ENCODE measurements at regions not wholly inside any gene's neighbourhood (a gene's known extent, or its start where the extent isn't known, plus 50 kb on each side); places are given as distances from the start of the nearest gene placed in this dataset.

DNA sequence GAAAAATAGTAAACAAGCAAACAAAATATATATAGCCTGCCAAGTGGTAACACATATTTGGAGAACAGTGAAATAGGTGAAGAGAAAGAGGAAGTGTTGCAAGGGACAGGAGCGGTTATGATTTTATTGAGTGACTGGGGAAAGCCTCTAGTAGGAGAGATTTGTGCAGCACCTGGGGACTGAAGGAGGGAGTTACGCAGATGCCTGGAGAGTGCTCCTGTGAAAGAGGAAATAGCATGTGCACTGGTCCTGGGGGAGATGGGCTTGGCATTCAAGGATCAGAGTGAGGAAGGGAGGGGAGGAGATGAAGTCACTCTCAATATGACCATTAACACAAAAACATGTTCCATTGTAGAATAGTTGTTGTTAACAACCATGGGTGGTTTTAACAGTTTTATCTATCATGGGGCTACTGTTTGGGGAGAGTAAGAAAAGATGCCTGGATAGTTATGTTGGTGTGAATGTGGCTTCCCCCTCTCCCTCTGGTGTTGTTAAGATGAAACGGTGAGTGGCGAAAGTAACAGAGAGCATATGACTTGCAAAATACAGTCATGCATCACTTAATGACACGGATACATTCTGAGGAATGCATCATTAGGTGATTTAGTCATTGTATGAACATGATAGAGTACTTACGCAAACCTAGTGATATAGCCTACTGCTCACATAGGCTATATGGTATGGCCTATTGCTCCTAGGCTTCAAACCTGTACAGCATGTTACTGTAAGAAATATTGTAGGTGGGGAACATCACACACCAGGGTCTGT, 251.7 kb upstream of the ARGLU1 start:
- POLR2A ChIA-PET: no interaction called here
- Histone ChIP-seq H3K36me3 (ENCODE audit: control insufficient read depth in 2 of 2, extremely low read depth in 1 of 2, insufficient read depth in 2 of 2, low read length in 2 of 2) (no peaks in the 10 kb centered on the region), H3K9me1 (replicated peaks; ENCODE audit: control insufficient read depth, extremely low read depth, insufficient read depth, low read length) (no peaks in the 10 kb centered on the region), H3K9me3 (replicated peaks; ENCODE audit: control insufficient read depth, insufficient read depth, low read length) (no peaks in the 10 kb centered on the region), H3K4me2 (ENCODE audit: insufficient read depth, low read length) (no peak overlapping the region), H3K9ac (replicated peaks; ENCODE audit: extremely low read depth, insufficient read depth, low read length) (no peak overlapping the region), H3K79me2 (ENCODE audit: control insufficient read depth, insufficient read depth, low read length) (no peaks in the 10 kb centered on the region), H3K27ac (ENCODE audit: insufficient read depth, low read depth, low read length) (no peak overlapping the region), H4K20me1 (replicated peaks; ENCODE audit: control insufficient read depth, extremely low read depth, insufficient read depth, low read length) (no peaks in the 10 kb centered on the region), H2AFZ (ENCODE audit: low read depth, low read length) (no peak overlapping the region), H3K4me1 (ENCODE audit: control insufficient read depth, extremely low read depth, insufficient read depth, low read length) (no peaks in the 10 kb centered on the region), H3K4me3 (replicated peaks in 1 of 3; ENCODE audit: insufficient read depth in 1 of 3, low read depth in 1 of 3, low read length in 3 of 3) (no peak overlapping the region), H3K27me3 (ENCODE audit: control insufficient read depth in 2 of 2, insufficient read depth in 2 of 2, low read length in 2 of 2) (no peaks in the 10 kb centered on the region)
- intact Hi-C loops (cut with micrococcal nuclease): no loop called here
- dilution Hi-C loops (cut with MboI; ENCODE audit: extremely low pct_ligation_motif_present, low sequenced_read_pairs): no loop called here
- no peak for FAIRE-seq
- no TSS peak for BruUV-seq (replicated peaks)
- DNase-seq (ENCODE audit: low read depth, low spot score): no peak
- CTCF ChIA-PET: no interaction called here
- TF ChIP-seq POLR2A (IDR thresholded peaks at IDR 0.05; ENCODE audit: low read depth, low read length) (no peak), MYC (IDR thresholded peaks at IDR 0.05; ENCODE audit: low read depth, low read length) (no peak), EZH2 (IDR thresholded peaks at IDR 0.05; ENCODE audit: borderline replicate concordance, low read depth, low read length, severe bottlenecking) (no peak), JUN (IDR thresholded peaks at IDR 0.05; ENCODE audit: borderline replicate concordance, insufficient read depth, insufficient read length, low read depth) (no peak), GATA2 (IDR thresholded peaks at IDR 0.05; ENCODE audit: insufficient read depth, insufficient read length, low read depth, low read length) (no peak), POLR2AphosphoS5 (IDR thresholded peaks at IDR 0.05; ENCODE audit: insufficient read depth, low read depth, low read length) (no peak), FOS (IDR thresholded peaks at IDR 0.05; ENCODE audit: borderline replicate concordance, insufficient read depth, low read length) (no peak)
- TF ChIP-seq, protein P1, sequence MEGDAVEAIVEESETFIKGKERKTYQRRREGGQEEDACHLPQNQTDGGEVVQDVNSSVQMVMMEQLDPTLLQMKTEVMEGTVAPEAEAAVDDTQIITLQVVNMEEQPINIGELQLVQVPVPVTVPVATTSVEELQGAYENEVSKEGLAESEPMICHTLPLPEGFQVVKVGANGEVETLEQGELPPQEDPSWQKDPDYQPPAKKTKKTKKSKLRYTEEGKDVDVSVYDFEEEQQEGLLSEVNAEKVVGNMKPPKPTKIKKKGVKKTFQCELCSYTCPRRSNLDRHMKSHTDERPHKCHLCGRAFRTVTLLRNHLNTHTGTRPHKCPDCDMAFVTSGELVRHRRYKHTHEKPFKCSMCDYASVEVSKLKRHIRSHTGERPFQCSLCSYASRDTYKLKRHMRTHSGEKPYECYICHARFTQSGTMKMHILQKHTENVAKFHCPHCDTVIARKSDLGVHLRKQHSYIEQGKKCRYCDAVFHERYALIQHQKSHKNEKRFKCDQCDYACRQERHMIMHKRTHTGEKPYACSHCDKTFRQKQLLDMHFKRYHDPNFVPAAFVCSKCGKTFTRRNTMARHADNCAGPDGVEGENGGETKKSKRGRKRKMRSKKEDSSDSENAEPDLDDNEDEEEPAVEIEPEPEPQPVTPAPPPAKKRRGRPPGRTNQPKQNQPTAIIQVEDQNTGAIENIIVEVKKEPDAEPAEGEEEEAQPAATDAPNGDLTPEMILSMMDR (IDR thresholded peaks at IDR 0.05; ENCODE audit: extremely low read depth in 1 of 2, insufficient read depth in 1 of 2, low read depth in 1 of 2, low read length in 2 of 2): no peak
- TF ChIP-seq, protein P2, sequence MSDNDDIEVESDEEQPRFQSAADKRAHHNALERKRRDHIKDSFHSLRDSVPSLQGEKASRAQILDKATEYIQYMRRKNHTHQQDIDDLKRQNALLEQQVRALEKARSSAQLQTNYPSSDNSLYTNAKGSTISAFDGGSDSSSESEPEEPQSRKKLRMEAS (IDR thresholded peaks at IDR 0.05; ENCODE audit: insufficient read depth, insufficient read length): no peak
